T-helper 2 cell treated with Interferon-gamma antibody and Interleukin-4, amounts not matched to agents 5 μg/mL and 100 μg/mL, for 36 hours (primary cell): ENCODE measurements at regions not wholly inside any gene's neighbourhood (a gene's known extent, or its start where the extent isn't known, plus 50 kb on each side); places are given as distances from the start of the nearest gene placed in this dataset.

Experiments used
- DNase-seq: peaks from one replicate; pipeline ENCODE4 v3.0.0; 2021; ENCODE audit warnings: low spot score
- H3K27ac Mint-ChIP-seq: one replicate; pipeline ENCODE4 v1.8.0; 2021; ENCODE audit warnings: mild to moderate bottlenecking, mixed read lengths
- H3K27me3 Mint-ChIP-seq: one replicate; pipeline ENCODE4 v1.8.0; 2021; ENCODE audit warnings: low read depth, mixed read lengths
- H3K36me3 Mint-ChIP-seq: one replicate; pipeline ENCODE4 v1.8.0; 2021; ENCODE audit warnings: low read depth, mixed read lengths
- H3K4me1 Mint-ChIP-seq: one replicate; pipeline ENCODE4 v1.8.0; 2021; ENCODE audit warnings: low read depth, mixed read lengths
- H3K4me3 Mint-ChIP-seq: one replicate; pipeline ENCODE4 v1.8.0; 2022; ENCODE audit warnings: mild to moderate bottlenecking, moderate library complexity, mixed read lengths
- H3K9me3 Mint-ChIP-seq: one replicate; pipeline ENCODE4 v1.8.0; 2021; ENCODE audit warnings: mixed read lengths

DNA sequence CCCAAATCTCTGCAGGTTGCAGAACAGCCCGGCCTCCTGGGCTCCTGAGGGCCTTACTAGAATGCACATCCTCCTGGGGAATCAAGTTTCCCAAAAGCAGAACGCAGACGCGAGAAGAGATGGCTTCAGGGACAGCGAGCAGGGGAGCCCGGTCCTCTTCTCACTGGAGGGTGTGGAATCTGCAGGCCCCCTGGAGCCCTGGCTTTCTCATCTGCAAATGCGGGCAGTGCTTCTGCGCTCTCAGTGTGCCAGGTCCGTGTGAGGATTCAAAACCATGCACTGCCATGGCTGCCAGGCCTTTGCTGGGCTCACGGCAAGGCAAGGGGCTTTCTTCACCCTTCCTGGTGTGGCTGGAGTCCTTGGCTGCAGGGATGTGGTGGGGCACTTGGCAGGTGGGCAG is 330.9 kb upstream of the MKI67 start:
- Mint-ChIP-seq H3K9me3 (no peaks in the 10 kb centered on the region), H3K27me3 (no peaks in the 10 kb centered on the region), H3K27ac (no peak overlapping the region), H3K4me1 (no peaks in the 10 kb centered on the region), H3K4me3 (no peak overlapping the region), H3K36me3 (no peaks in the 10 kb centered on the region)
- no peak for DNase-seq

- no peaks in the 10 kb centered on the region for H3K4me1 Mint-ChIP-seq
- no peaks in the 10 kb centered on the region for H3K27me3 Mint-ChIP-seq
- H3K36me3 Mint-ChIP-seq = no peaks in the 10 kb centered on the region
- H3K27ac Mint-ChIP-seq = no peak overlapping the region
- DNase-seq = no peak
- H3K9me3 Mint-ChIP-seq = no peaks in the 10 kb centered on the region
- no peak overlapping the region for H3K4me3 Mint-ChIP-seq
Measured at GRCh38 chr10:128461991-128462390, 335.8 kb upstream of the MKI67 start.

GRCh38 chr10:128462844-128463243 is 336.6 kb upstream of the MKI67 start:
- Mint-ChIP-seq H3K36me3 (no peaks in the 10 kb centered on the region), H3K27ac (no peak overlapping the region), H3K4me3 (no peak overlapping the region), H3K27me3 (no peaks in the 10 kb centered on the region), H3K9me3 (no peaks in the 10 kb centered on the region), H3K4me1 (no peaks in the 10 kb centered on the region)
- DNase-seq = no peak

- Mint-ChIP-seq H3K36me3 (no peaks in the 10 kb centered on the region), H3K4me1 (no peaks in the 10 kb centered on the region), H3K27ac (no peak overlapping the region), H3K4me3 (no peak overlapping the region), H3K27me3 (no peaks in the 10 kb centered on the region), H3K9me3 (no peaks in the 10 kb centered on the region)
- no peak for DNase-seq
Measured at GRCh38 chr10:128463991-128464760, 338.0 kb upstream of the MKI67 start.

DNA sequence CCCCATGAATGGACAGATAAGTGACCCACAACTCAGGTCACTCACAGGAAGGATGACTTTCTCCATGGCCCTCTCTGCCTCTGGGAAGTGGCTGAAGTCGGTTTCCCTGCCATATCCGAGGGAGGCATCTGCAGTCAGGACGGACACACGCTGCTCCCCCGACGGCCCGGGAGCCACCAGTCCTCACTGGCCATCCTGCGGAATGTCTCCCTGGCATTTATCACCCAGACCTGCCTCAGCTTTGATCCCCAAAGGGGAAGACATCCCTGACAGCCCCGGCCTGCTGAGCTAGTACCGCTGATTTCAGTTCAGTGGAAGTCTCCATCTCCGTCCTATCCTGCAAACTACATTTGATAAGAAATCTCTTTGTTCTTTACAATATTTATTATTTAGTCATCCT is 339.5 kb upstream of the MKI67 start:
- H3K4me1 Mint-ChIP-seq = no peaks in the 10 kb centered on the region
- H3K36me3 Mint-ChIP-seq = no peaks in the 10 kb centered on the region
- H3K27ac Mint-ChIP-seq = no peak overlapping the region
- H3K4me3 Mint-ChIP-seq = no peak overlapping the region
- H3K9me3 Mint-ChIP-seq = no peaks in the 10 kb centered on the region
- no peak for DNase-seq
- no peaks in the 10 kb centered on the region for H3K27me3 Mint-ChIP-seq

GRCh38 chr10:128466831-128467371 is 340.7 kb upstream of the MKI67 start:
- Mint-ChIP-seq H3K27me3 (no peaks in the 10 kb centered on the region), H3K9me3 (no peaks in the 10 kb centered on the region), H3K36me3 (no peaks in the 10 kb centered on the region), H3K4me1 (no peaks in the 10 kb centered on the region), H3K27ac (no peak overlapping the region), H3K4me3 (no peak overlapping the region)
- no peak for DNase-seq

DNA sequence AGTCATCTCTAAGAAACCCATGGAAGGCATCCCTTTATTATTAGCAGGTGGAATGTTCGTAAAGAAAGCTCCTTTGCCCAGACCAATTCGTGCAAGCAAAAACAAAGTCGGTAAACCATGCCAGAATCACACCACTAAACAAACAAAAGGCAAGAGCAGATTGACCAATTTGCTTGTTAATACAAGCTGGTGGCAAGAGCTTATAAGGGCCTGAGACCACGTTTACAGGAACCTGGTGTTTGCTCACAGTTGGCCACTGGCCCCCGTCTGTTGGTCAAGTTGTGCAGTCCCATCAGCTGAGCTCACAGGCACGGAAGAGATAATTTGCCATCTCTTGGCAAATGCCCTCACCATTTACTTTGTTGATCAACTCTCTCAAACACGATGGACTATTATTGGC is 342.2 kb upstream of the MKI67 start:
- no peaks in the 10 kb centered on the region for H3K27me3 Mint-ChIP-seq
- no peak overlapping the region for H3K27ac Mint-ChIP-seq
- no peaks in the 10 kb centered on the region for H3K36me3 Mint-ChIP-seq
- no peaks in the 10 kb centered on the region for H3K4me1 Mint-ChIP-seq
- DNase-seq = no peak
- H3K4me3 Mint-ChIP-seq = no peak overlapping the region
- no peaks in the 10 kb centered on the region for H3K9me3 Mint-ChIP-seq

DNA sequence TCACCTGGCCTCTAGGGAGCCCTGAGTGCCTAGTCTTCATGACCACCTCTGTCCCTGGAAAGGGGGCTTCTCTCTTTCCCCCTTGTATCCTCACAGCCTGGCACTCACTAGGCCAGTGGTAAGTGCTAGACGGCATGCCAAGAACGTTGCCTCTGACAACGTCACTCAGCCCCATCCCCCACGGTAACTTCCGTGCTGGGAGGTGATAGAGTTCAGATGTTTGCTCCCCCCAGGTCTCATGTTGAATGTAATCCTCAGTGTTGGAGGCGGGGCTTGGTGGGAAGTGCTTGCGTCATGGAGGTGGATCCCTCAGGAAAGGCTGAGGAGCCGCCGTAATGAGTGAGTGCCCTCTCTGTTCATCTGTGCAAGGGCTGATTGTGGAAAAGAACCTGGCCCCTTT is 343.3 kb upstream of the MKI67 start:
- Mint-ChIP-seq H3K9me3 (no peaks in the 10 kb centered on the region), H3K4me1 (no peaks in the 10 kb centered on the region), H3K36me3 (no peaks in the 10 kb centered on the region), H3K27ac (no peak overlapping the region), H3K4me3 (no peak overlapping the region), H3K27me3 (no peaks in the 10 kb centered on the region)
- no peak for DNase-seq

GRCh38 chr10:128470321-128470965 is 344.2 kb upstream of the MKI67 start:
- no peak for DNase-seq
- H3K27ac Mint-ChIP-seq = no peak overlapping the region
- no peaks in the 10 kb centered on the region for H3K4me1 Mint-ChIP-seq
- H3K27me3 Mint-ChIP-seq = no peaks in the 10 kb centered on the region
- no peak overlapping the region for H3K4me3 Mint-ChIP-seq
- no peaks in the 10 kb centered on the region for H3K36me3 Mint-ChIP-seq
- no peaks in the 10 kb centered on the region for H3K9me3 Mint-ChIP-seq

DNA sequence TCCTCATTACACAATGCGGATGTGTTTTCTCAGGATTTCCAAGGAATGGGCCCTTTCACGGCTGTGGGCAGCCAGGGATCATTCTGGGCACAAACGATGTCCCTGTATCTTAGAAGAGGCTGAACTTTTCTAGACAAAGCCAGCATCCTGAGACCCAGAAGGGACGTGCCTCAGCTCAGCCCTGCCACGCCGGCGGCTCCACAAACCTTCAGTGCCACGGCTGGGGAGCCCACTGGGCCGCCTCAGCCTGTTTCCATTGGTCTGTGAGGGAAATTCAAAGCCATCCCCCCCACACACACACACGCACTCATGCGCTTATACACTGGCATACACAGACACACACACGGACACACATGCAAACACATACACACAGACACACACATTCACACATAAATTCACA is 344.9 kb upstream of the MKI67 start:
- no peak for DNase-seq
- H3K36me3 Mint-ChIP-seq = no peaks in the 10 kb centered on the region
- no peaks in the 10 kb centered on the region for H3K9me3 Mint-ChIP-seq
- no peaks in the 10 kb centered on the region for H3K4me1 Mint-ChIP-seq
- no peak overlapping the region for H3K4me3 Mint-ChIP-seq
- no peaks in the 10 kb centered on the region for H3K27me3 Mint-ChIP-seq
- no peak overlapping the region for H3K27ac Mint-ChIP-seq

DNA sequence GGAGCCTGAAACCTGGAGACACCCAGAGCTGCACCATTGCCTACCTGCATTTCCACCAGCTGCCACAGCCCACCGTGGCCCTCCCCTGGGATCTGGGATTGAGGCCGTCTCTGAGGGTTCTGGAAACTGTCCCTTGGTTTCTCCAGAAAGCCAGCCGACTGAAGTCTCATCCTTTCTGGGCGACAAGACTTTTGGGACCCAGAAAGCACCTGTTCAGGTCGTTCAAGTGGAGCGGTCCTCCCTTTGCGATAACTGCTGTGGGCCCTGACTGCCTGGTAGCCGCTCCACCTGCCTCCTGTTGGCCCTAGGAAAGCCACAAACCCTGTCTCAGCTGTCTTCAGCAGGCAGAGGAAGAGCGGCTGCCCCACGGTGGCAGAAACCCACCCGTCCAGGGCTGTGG is 346.0 kb upstream of the MKI67 start:
- Mint-ChIP-seq H3K27ac (no peak overlapping the region), H3K4me3 (no peak overlapping the region)

GRCh38 chr10:128473396-128473795 is 347.2 kb upstream of the MKI67 start:
- no peaks in the 10 kb centered on the region for H3K4me1 Mint-ChIP-seq

More for the DNA sequence above, 346.0 kb upstream of the MKI67 start:
- DNase-seq = no peak
- no peaks in the 10 kb centered on the region for H3K9me3 Mint-ChIP-seq
- H3K36me3 Mint-ChIP-seq = no peaks in the 10 kb centered on the region
- no peaks in the 10 kb centered on the region for H3K4me1 Mint-ChIP-seq
- H3K27me3 Mint-ChIP-seq = no peaks in the 10 kb centered on the region

DNA sequence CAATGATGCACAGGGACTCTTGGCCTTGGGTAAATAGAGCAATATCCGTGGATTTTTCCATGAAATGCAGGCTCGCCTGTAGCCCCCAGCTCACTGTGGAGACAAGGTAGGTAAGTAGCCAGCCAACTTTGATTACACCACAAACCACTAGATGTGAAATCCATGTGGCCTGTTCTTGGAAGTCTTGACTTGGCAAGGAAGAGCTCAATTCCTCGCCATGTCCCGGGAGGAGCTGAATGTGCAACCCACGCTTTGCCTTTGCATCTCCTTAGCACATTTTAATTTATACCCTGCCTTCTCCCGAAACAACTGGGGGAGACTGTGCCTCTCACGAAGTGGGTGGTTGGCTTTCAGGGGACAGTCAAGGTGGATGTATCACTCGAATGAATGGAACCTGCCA is 347.7 kb upstream of the MKI67 start:
- no peaks in the 10 kb centered on the region for H3K9me3 Mint-ChIP-seq
- no peaks in the 10 kb centered on the region for H3K27me3 Mint-ChIP-seq
- H3K4me1 Mint-ChIP-seq = no peaks in the 10 kb centered on the region
- no peak overlapping the region for H3K27ac Mint-ChIP-seq
- H3K36me3 Mint-ChIP-seq = no peaks in the 10 kb centered on the region
- DNase-seq = no peak
- no peak overlapping the region for H3K4me3 Mint-ChIP-seq

More at GRCh38 chr10:128473396-128473795, 347.2 kb upstream of the MKI67 start:
- no peak for DNase-seq
- Mint-ChIP-seq H3K27ac (no peak overlapping the region), H3K36me3 (no peaks in the 10 kb centered on the region), H3K4me3 (no peak overlapping the region), H3K9me3 (no peaks in the 10 kb centered on the region), H3K27me3 (no peaks in the 10 kb centered on the region)

DNA sequence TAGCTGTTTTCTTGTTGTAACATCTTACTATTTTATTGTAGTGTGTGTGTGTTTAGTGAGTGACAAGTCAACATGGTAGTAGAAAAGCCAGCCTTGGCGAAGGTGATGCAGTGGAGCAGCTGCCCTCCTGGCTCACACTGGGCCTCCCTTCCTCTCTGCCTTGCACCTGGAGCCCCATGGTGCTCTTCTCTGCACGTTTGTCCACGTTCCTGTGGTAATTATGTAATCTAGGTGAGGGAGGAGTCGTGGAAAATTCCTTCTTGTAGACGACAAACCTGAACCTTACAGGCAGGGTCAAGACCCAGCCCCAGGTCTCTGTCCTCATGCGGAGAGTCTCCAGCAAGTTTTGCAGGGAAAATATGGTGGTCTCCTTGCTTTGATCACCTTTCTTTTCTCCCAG is 348.3 kb upstream of the MKI67 start:
- no peak overlapping the region for H3K4me3 Mint-ChIP-seq
- no peaks in the 10 kb centered on the region for H3K36me3 Mint-ChIP-seq
- H3K9me3 Mint-ChIP-seq = no peaks in the 10 kb centered on the region
- H3K27me3 Mint-ChIP-seq = no peaks in the 10 kb centered on the region
- no peaks in the 10 kb centered on the region for H3K4me1 Mint-ChIP-seq
- DNase-seq = no peak
- no peak overlapping the region for H3K27ac Mint-ChIP-seq
